ENCODE measurements at regions not wholly inside any gene's neighbourhood (a gene's known extent, or its start where the extent isn't known, plus 50 kb on each side); places are given as distances from the start of the nearest gene placed in this dataset.

DNA sequence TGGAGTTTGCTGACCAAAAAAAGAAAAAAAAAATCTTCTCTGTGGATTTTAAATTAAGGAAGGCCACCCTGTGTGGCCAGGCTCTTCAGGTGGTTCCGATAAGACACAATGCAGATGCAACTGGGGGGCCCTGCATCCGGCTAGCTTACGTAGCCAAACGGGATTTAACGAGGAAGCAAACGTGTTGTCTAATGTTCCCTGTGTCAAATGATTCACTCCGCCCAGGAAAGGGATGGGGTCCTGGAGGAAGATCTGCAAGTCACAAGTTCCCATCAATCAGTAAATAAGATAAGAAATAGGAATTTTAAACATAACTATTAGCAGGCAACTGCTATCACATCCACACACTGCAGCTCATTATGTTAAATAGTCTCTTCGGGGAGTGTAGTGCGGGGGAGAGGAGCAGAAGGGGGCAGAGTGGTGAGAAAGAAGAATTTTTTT lies 216.4 kb upstream of the GYPA start:
- H3K27ac ChIP-seq (ENCODE audit: low read depth, low read length): no peak overlapping the region
- H3K4me1 ChIP-seq (ENCODE audit: control insufficient read depth, insufficient read depth, low read length): no peaks in the 10 kb centered on the region
- H3K27me3 ChIP-seq (ENCODE audit: control insufficient read depth, insufficient read depth, low read length): no peaks in the 10 kb centered on the region
- H3K36me3 ChIP-seq (ENCODE audit: control insufficient read depth, insufficient read depth, low read length): no peaks in the 10 kb centered on the region
- no peak overlapping the region for H3K9ac ChIP-seq (ENCODE audit: low read length)
- H3K4me3 ChIP-seq (ENCODE audit: low read length): no peak overlapping the region

DNA sequence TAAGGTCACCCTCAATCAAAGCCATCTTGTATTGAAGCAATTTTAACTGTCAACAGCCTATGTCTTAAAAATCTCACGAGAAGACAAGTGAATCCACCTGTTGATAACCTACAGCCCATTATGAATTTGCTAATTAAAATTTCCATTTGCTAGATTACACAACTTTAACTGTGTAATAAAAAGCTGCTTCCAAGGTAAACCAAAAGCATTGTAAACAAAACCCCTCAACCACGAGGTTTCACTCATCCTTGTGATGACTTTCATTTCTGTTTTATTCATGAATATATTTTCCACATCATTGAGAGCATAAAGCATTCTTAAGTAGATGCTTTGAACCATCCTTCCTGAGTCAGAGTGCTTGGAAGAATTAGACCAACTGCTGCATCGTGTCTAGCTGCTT lies 217.5 kb upstream of the GYPA start:
- H3K27ac ChIP-seq (ENCODE audit: low read depth, low read length): no peak overlapping the region
- no peaks in the 10 kb centered on the region for H3K4me1 ChIP-seq (ENCODE audit: control insufficient read depth, insufficient read depth, low read length)
- no peaks in the 10 kb centered on the region for H3K36me3 ChIP-seq (ENCODE audit: control insufficient read depth, insufficient read depth, low read length)
- no peaks in the 10 kb centered on the region for H3K27me3 ChIP-seq (ENCODE audit: control insufficient read depth, insufficient read depth, low read length)
- no peak overlapping the region for H3K4me3 ChIP-seq (ENCODE audit: low read length)
- no peak overlapping the region for H3K9ac ChIP-seq (ENCODE audit: low read length)

DNA sequence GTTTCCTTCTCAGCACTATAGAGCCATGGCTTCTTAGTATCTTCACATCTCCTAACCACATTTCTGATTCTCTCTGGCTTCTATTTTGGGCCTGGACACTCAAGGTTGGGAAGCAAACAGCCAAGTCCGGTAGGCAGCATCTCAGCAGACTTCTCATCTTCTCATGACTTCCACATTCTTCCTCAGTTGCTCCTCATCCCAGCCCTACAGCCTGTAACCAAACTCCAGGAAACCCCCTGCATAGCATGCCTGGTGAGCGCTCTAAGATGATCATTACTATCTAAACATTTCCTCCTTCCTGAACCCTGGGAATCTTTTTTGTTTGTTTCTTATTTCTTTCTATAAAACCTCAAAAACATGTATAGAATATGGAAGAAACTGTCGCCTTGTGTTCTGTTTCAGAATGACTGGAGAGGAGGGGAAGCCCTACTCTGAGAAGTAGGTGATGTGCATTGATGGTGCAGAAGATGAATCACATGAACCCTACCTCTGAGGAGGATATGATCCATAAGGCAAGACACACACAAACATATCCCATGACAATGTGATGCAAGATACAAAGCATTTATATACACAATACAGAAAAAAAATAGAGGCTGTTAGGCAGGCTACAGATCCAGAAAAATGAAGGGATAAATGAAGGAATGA lies 219.8 kb upstream of the GYPA start:
- Histone ChIP-seq H3K4me3 (ENCODE audit: low read length) (no peak overlapping the region), H3K4me1 (ENCODE audit: control insufficient read depth, insufficient read depth, low read length) (no peaks in the 10 kb centered on the region), H3K27ac (ENCODE audit: low read depth, low read length) (no peak overlapping the region), H3K27me3 (ENCODE audit: control insufficient read depth, insufficient read depth, low read length) (no peaks in the 10 kb centered on the region), H3K36me3 (ENCODE audit: control insufficient read depth, insufficient read depth, low read length) (no peaks in the 10 kb centered on the region), H3K9ac (ENCODE audit: low read length) (no peak overlapping the region)

DNA sequence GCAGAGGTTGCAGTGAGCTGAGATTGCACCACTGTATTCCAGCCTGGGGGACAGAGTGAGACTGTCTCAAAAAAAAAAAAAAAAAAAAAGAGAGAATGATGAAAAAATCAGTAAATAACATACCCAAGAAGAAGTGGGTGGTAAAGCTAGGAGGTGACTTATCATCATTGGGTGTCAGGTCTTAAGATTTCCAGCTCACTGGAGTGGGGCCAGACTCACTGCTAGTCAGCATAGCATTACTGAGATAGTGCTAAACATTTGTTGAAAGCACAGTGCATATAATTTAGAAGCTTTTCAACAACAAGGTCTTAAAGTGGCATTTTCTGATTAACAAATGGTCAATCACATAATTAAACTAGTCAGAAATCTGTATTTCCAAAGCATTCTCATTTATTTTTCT lies 221.8 kb upstream of the GYPA start:
- no peaks in the 10 kb centered on the region for H3K27me3 ChIP-seq (ENCODE audit: control insufficient read depth, insufficient read depth, low read length)
- H3K27ac ChIP-seq (ENCODE audit: low read depth, low read length): no peak overlapping the region
- H3K4me1 ChIP-seq (ENCODE audit: control insufficient read depth, insufficient read depth, low read length): no peaks in the 10 kb centered on the region
- H3K4me3 ChIP-seq (ENCODE audit: low read length): no peak overlapping the region
- no peaks in the 10 kb centered on the region for H3K36me3 ChIP-seq (ENCODE audit: control insufficient read depth, insufficient read depth, low read length)
- no peak overlapping the region for H3K9ac ChIP-seq (ENCODE audit: low read length)

DNA sequence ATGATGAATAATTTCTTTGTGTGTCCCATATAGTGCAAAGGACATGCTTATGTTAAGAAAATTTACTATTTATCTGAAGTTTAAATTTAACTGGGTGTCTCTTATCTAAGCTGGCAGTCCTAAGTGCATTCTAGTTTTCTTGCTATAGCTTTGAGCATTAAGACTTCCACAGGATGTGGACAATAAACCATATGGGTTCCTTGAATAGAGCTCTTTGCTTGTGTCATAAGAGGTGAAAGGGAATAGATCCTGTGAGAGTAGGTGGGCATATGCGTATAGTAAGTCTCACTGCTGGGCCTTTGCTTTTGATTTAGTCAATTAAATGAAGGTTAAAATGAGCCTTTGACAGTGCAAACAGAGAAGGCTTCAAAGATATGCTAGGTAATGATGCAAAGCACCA lies 223.4 kb upstream of the GYPA start:
- Histone ChIP-seq H3K4me1 (ENCODE audit: control insufficient read depth, insufficient read depth, low read length) (no peaks in the 10 kb centered on the region), H3K9ac (ENCODE audit: low read length) (no peak overlapping the region), H3K27ac (ENCODE audit: low read depth, low read length) (no peak overlapping the region), H3K36me3 (ENCODE audit: control insufficient read depth, insufficient read depth, low read length) (no peaks in the 10 kb centered on the region), H3K4me3 (ENCODE audit: low read length) (no peak overlapping the region), H3K27me3 (ENCODE audit: control insufficient read depth, insufficient read depth, low read length) (no peaks in the 10 kb centered on the region)

DNA sequence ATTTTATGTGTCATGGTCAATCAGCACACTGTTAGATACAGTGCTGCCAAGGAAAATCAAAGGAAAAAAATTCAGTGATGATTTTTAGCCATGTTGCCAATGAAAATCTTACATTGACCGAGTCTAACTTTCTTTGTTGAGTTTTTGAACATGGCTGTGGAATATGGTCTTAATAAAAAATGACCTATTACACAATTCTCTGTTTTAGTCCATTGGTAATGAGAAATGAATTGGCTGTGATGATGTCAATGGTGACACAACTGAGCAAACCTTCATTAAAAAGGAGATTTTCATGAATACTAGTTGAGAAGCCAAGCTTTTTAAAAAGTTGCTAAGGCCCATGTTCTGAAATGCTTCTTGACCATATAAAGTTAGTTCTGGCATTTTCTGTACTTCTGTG lies 225.9 kb upstream of the GYPA start:
- Histone ChIP-seq H3K4me1 (ENCODE audit: control insufficient read depth, insufficient read depth, low read length) (no peaks in the 10 kb centered on the region), H3K27ac (ENCODE audit: low read depth, low read length) (no peak overlapping the region), H3K9ac (ENCODE audit: low read length) (no peak overlapping the region), H3K4me3 (ENCODE audit: low read length) (no peak overlapping the region), H3K36me3 (ENCODE audit: control insufficient read depth, insufficient read depth, low read length) (no peaks in the 10 kb centered on the region), H3K27me3 (ENCODE audit: control insufficient read depth, insufficient read depth, low read length) (no peaks in the 10 kb centered on the region)

DNA sequence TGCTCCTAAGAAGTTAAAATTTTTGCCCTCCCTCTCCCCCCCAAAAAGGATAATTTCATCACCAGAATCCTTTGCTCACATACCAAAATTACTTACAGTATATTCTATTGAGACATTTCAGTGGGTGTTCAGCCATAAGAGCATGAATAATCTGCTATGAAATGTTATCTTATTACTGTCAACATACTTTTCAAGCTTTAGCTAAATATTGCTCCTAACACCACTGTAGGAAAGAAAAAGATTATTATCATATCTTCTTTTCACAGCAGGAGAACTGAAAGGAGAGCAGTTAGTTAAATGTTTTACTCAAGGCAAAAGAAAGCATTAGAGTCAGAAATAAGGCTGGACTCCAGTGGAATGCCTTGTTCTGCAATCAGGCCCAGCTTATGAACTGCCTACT lies 231.0 kb upstream of the GYPA start:
- no peaks in the 10 kb centered on the region for H3K4me1 ChIP-seq (ENCODE audit: control insufficient read depth, insufficient read depth, low read length)
- H3K9ac ChIP-seq (ENCODE audit: low read length): no peak overlapping the region
- no peak overlapping the region for H3K27ac ChIP-seq (ENCODE audit: low read depth, low read length)
- no peaks in the 10 kb centered on the region for H3K36me3 ChIP-seq (ENCODE audit: control insufficient read depth, insufficient read depth, low read length)
- H3K27me3 ChIP-seq (ENCODE audit: control insufficient read depth, insufficient read depth, low read length): no peaks in the 10 kb centered on the region
- H3K4me3 ChIP-seq (ENCODE audit: low read length): no peak overlapping the region

DNA sequence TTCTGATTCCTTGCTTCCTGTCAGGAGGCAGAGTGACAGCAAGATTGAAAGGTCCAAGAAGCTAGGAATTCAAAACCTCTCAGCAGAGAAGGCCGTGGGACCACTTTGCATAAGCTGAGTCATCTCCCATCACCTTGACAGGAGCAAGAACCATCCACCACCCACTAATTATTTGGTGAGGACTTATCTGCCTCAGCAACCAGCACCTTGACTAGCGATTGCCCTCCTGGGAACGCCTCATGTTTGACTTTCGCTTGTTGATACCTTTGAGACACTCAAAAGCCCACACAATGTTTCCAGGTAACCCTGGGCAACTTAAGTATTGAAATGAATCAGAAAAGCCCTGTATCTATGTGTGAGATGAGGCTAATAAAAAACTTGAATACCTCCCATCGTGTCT lies 233.5 kb upstream of the GYPA start:
- Histone ChIP-seq H3K27ac (ENCODE audit: low read depth, low read length) (no peak overlapping the region), H3K4me3 (ENCODE audit: low read length) (no peak overlapping the region), H3K36me3 (ENCODE audit: control insufficient read depth, insufficient read depth, low read length) (no peaks in the 10 kb centered on the region), H3K9ac (ENCODE audit: low read length) (no peak overlapping the region), H3K27me3 (ENCODE audit: control insufficient read depth, insufficient read depth, low read length) (no peaks in the 10 kb centered on the region), H3K4me1 (ENCODE audit: control insufficient read depth, insufficient read depth, low read length) (no peaks in the 10 kb centered on the region)

DNA sequence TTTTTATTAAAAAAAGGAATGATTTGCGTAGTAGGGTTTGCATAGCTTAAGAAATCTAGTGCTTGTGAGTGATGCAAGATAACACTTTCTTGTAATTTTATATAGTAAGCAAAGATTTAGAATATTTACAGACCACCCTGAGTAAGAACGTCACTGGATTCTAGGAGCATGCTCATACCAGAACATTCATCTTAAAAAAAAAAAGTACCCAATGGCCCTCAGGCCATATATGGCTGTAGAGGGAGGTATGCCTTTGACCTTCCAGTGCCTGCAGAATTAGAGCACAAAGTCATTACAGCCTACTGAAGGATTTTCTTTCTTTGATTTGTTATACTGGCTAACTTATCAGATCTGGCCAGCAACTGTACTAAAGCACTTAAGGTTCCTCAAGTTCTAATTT lies 236.3 kb upstream of the GYPA start:
- Histone ChIP-seq H3K36me3 (ENCODE audit: control insufficient read depth, insufficient read depth, low read length) (no peaks in the 10 kb centered on the region), H3K27ac (ENCODE audit: low read depth, low read length) (no peak overlapping the region), H3K4me3 (ENCODE audit: low read length) (no peak overlapping the region), H3K27me3 (ENCODE audit: control insufficient read depth, insufficient read depth, low read length) (no peaks in the 10 kb centered on the region), H3K9ac (ENCODE audit: low read length) (no peak overlapping the region), H3K4me1 (ENCODE audit: control insufficient read depth, insufficient read depth, low read length) (no peaks in the 10 kb centered on the region)

DNA sequence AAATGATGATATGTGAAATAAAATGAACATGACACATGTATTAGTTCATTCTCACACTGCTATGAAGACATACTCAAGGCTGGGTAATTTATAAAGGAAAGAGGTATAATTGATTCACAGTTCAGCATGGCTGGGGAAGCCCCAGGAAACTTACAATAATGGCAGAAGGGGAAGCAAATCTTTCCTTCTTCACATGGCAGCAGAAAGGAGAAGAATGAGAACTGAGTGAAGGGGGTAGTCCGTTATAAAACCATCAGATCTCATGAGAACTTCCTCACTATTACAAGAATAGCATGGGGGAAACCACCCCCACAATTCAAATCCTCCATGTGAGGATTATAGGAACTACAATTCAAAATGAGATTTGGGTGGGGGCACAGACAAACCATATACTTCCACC lies 243.9 kb upstream of the GYPA start:
- no peaks in the 10 kb centered on the region for H3K4me1 ChIP-seq (ENCODE audit: control insufficient read depth, insufficient read depth, low read length)
- H3K4me3 ChIP-seq (ENCODE audit: low read length): no peak overlapping the region
- no peak overlapping the region for H3K27ac ChIP-seq (ENCODE audit: low read depth, low read length)
- H3K36me3 ChIP-seq (ENCODE audit: control insufficient read depth, insufficient read depth, low read length): no peaks in the 10 kb centered on the region
- no peak overlapping the region for H3K9ac ChIP-seq (ENCODE audit: low read length)
- H3K27me3 ChIP-seq (ENCODE audit: control insufficient read depth, insufficient read depth, low read length): no peaks in the 10 kb centered on the region

DNA sequence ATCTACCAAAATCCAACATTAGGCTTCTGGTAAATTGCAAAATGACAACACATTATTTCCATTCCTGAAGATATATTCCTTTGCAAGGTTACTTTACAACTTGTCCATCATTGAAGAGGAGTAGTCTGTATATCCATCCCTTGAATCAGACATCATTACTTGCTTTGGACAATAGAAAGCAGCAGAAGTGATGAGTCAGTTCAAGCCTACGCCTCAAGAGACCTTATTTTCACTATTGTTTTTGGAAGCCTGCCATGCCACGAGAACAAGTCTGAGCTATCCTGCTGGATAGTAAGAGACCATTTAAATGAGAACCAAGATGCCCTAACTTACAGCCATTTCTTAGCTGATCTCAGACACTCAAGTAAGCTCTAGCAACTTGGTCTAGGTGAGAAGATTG lies 246.0 kb upstream of the HHIP start:
- H3K4me3 ChIP-seq (ENCODE audit: low read length): no peak overlapping the region
- H3K27ac ChIP-seq (ENCODE audit: low read depth, low read length): no peak overlapping the region
- H3K36me3 ChIP-seq (ENCODE audit: control insufficient read depth, insufficient read depth, low read length): no peaks in the 10 kb centered on the region
- no peaks in the 10 kb centered on the region for H3K4me1 ChIP-seq (ENCODE audit: control insufficient read depth, insufficient read depth, low read length)
- H3K9ac ChIP-seq (ENCODE audit: low read length): no peak overlapping the region
- no peaks in the 10 kb centered on the region for H3K27me3 ChIP-seq (ENCODE audit: control insufficient read depth, insufficient read depth, low read length)

DNA sequence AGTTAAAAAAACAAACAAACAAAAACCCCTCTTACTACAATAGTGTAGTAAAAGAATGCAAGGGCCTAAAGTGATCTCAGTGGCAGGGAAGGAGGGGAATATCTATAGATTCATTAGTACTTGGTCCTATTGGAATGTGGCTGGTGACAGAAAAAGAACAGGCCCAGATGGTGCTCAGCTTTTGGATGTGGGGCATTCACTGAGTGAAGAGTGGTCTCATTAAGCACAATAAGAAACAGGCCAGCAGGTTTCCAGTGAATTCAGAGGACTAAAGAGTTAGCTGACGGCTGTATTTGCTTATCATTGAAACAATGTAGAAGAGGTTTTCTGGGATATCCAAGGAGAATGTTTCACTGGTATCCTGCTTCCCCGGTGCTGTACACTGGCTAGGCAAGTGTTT lies 243.8 kb upstream of the HHIP start:
- H3K27ac ChIP-seq (ENCODE audit: low read depth, low read length): no peak overlapping the region
- H3K27me3 ChIP-seq (ENCODE audit: control insufficient read depth, insufficient read depth, low read length): no peaks in the 10 kb centered on the region
- H3K4me3 ChIP-seq (ENCODE audit: low read length): no peak overlapping the region
- no peaks in the 10 kb centered on the region for H3K4me1 ChIP-seq (ENCODE audit: control insufficient read depth, insufficient read depth, low read length)
- H3K36me3 ChIP-seq (ENCODE audit: control insufficient read depth, insufficient read depth, low read length): no peaks in the 10 kb centered on the region
- H3K9ac ChIP-seq (ENCODE audit: low read length): no peak overlapping the region

DNA sequence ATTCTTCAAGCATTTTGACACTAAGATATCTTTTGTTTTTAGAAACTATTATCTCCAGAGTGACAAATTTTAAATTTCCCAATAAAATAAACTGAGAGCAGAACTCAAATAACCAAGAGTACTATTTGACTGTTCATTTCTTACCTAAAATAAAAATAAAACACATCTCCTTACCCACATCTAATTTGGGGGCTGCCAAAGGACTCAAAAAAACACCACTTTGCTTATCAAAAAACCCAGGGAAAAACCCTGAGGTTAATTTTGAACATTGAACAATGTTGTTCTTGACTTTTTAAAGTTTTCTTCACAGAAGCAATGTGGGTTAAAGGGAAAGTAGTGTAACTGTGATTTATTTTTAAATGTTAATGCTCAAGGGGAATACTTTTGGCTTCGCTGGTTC lies 243.0 kb upstream of the HHIP start:
- Histone ChIP-seq H3K4me3 (ENCODE audit: low read length) (no peak overlapping the region), H3K27ac (ENCODE audit: low read depth, low read length) (no peak overlapping the region), H3K27me3 (ENCODE audit: control insufficient read depth, insufficient read depth, low read length) (no peaks in the 10 kb centered on the region), H3K9ac (ENCODE audit: low read length) (no peak overlapping the region), H3K4me1 (ENCODE audit: control insufficient read depth, insufficient read depth, low read length) (no peaks in the 10 kb centered on the region), H3K36me3 (ENCODE audit: control insufficient read depth, insufficient read depth, low read length) (no peaks in the 10 kb centered on the region)

Data from rectal smooth muscle tissue (tissue), 1 donor.